ENCODE measurements at regions not wholly inside any gene's neighbourhood (a gene's known extent, or its start where the extent isn't known, plus 50 kb on each side); places are given as distances from the start of the nearest gene placed in this dataset.
"Not testable (repeated sequence)": the region's sequence is repeated elsewhere in the genome, so short reads cannot be mapped to it uniquely, and the experiment has no call there.

GRCh38 chr6:7016226-7016625 is 91.5 kb upstream of the RREB1 start:
- no peak for DNase-seq (ENCODE audit: low spot score)

- no peak for DNase-seq (ENCODE audit: low spot score)
Measured at GRCh38 chr6:7021301-7021700, 86.5 kb upstream of the RREB1 start.

GRCh38 chr6:7025861-7026260 is 81.9 kb upstream of the RREB1 start:
- DNase-seq (ENCODE audit: low spot score), result no peak

- DNase-seq (ENCODE audit: low spot score), result not testable (repeated sequence)
Measured at GRCh38 chr6:7028963-7029362, 78.8 kb upstream of the RREB1 start.

- DNase-seq (ENCODE audit: low spot score), result not testable (repeated sequence)
Measured at GRCh38 chr6:7030968-7031367, 76.8 kb upstream of the RREB1 start.

GRCh38 chr6:7033202-7033601 is 74.6 kb upstream of the RREB1 start:
- no peak for DNase-seq (ENCODE audit: low spot score)

GRCh38 chr6:7034055-7034454 is 73.7 kb upstream of the RREB1 start:
- no peak for DNase-seq (ENCODE audit: low spot score)

- DNase-seq (ENCODE audit: low spot score), result no peak
Measured at GRCh38 chr6:7035837-7036249, 71.9 kb upstream of the RREB1 start.

GRCh38 chr6:7041511-7042026 is 66.2 kb upstream of the RREB1 start:
- no peak for DNase-seq (ENCODE audit: low spot score)

- no peak for DNase-seq (ENCODE audit: low spot score)
Measured at GRCh38 chr6:7042056-7042653, 65.6 kb upstream of the RREB1 start.

GRCh38 chr6:7042654-7043545 is 64.9 kb upstream of the RREB1 start:
- DNase-seq (ENCODE audit: low spot score), result no peak

GRCh38 chr6:7045331-7045730 is 62.4 kb upstream of the RREB1 start:
- no peak for DNase-seq (ENCODE audit: low spot score)

- no peak for DNase-seq (ENCODE audit: low spot score)
Measured at GRCh38 chr6:7045746-7046145, 62.0 kb upstream of the RREB1 start.

- DNase-seq (ENCODE audit: low spot score), result no peak
Measured at GRCh38 chr6:7047128-7047527, 60.6 kb upstream of the RREB1 start.

- no peak for DNase-seq (ENCODE audit: low spot score)
Measured at GRCh38 chr6:7047966-7048365, 59.8 kb upstream of the RREB1 start.

GRCh38 chr6:7048894-7049293 is 58.9 kb upstream of the RREB1 start:
- DNase-seq (ENCODE audit: low spot score), result no peak

GRCh38 chr6:7050004-7050403 is 57.8 kb upstream of the RREB1 start:
- DNase-seq (ENCODE audit: low spot score), result no peak

GRCh38 chr6:7050872-7051779 is 56.6 kb upstream of the RREB1 start:
- DNase-seq (ENCODE audit: low spot score), result peak; percentile 95

- peak; percentile 60 for DNase-seq (ENCODE audit: low spot score)
Measured at GRCh38 chr6:7051780-7052442, 55.9 kb upstream of the RREB1 start.

GRCh38 chr6:7052443-7053011 is 55.2 kb upstream of the RREB1 start:
- peak; percentile 56 for DNase-seq (ENCODE audit: low spot score)

- no peak for DNase-seq (ENCODE audit: low spot score)
Measured at GRCh38 chr6:7053125-7053774, 54.5 kb upstream of the RREB1 start.

Measured in SW480 (cell line).